HL-60 (cell line): ENCODE measurements at regions not wholly inside any gene's neighbourhood (a gene's known extent, or its start where the extent isn't known, plus 50 kb on each side); places are given as distances from the start of the nearest gene placed in this dataset.

Source experiments
- DNase-seq, 2 experiments: peaks; one replicate each; pipeline ENCODE4 v3.0.0-alpha.2; 2010 to 2020; ENCODE audit warnings: low read depth in 1 of 2, low spot score in 1 of 2
- H3K27ac ChIP-seq: fragments of 250-450 bp; sonication (Bioruptor Pico); replicated peaks from 2 replicates; pipeline ENCODE4 v1.5.1; 2020; ENCODE audit warnings: mild to moderate bottlenecking, moderate library complexity
- H3K27me3 ChIP-seq: fragments of 250-450 bp; sonication (Bioruptor Pico); 2 replicates; pipeline ENCODE4 v1.5.1; 2021; ENCODE audit warnings: mild to moderate bottlenecking, moderate library complexity; ENCODE audit not compliant: insufficient read depth, poor library complexity, severe bottlenecking
- H3K4me3 ChIP-seq: replicated peaks from 2 replicates; pipeline ENCODE4 v1.5.1; 2011; ENCODE audit warnings: mild to moderate bottlenecking, control low read depth, low read length; ENCODE audit not compliant: insufficient read depth
- GABPA ChIP-seq: IDR thresholded peaks from 2 replicates; pipeline ENCODE4 v1.6.1; 2012; ENCODE audit warnings: low read depth
- POLR2AphosphoS5 ChIP-seq: IDR thresholded peaks from 2 replicates; pipeline ENCODE4 v1.6.1; 2012; ENCODE audit warnings: low read depth
- SPI1 ChIP-seq: IDR thresholded peaks from 2 replicates; pipeline ENCODE4 v1.6.1; 2012; ENCODE audit warnings: low read depth, mild to moderate bottlenecking, borderline replicate concordance
- TF ChIP-seq, protein P1 (sequence below): IDR thresholded peaks from one replicate; pipeline ENCODE4 v1.5.1; 2011; ENCODE audit warnings: low read length, control low read depth, inconsistent platforms; ENCODE audit not compliant: insufficient read depth
- TF ChIP-seq, protein P2 (sequence below): IDR thresholded peaks from 2 replicates; pipeline ENCODE4 v1.6.1; 2012; ENCODE audit warnings: low read depth; ENCODE audit not compliant: insufficient replicate concordance

- Histone ChIP-seq H3K27ac (no peak overlapping the region), H3K27me3 (no peaks in the 10 kb centered on the region), H3K4me3 (no peak overlapping the region)
- no peak for TF ChIP-seq POLR2AphosphoS5
- TF ChIP-seq GABPA, result no peak
- TF ChIP-seq SPI1, result no peak
- TF ChIP-seq, protein P1, sequence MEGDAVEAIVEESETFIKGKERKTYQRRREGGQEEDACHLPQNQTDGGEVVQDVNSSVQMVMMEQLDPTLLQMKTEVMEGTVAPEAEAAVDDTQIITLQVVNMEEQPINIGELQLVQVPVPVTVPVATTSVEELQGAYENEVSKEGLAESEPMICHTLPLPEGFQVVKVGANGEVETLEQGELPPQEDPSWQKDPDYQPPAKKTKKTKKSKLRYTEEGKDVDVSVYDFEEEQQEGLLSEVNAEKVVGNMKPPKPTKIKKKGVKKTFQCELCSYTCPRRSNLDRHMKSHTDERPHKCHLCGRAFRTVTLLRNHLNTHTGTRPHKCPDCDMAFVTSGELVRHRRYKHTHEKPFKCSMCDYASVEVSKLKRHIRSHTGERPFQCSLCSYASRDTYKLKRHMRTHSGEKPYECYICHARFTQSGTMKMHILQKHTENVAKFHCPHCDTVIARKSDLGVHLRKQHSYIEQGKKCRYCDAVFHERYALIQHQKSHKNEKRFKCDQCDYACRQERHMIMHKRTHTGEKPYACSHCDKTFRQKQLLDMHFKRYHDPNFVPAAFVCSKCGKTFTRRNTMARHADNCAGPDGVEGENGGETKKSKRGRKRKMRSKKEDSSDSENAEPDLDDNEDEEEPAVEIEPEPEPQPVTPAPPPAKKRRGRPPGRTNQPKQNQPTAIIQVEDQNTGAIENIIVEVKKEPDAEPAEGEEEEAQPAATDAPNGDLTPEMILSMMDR, result no peak
- TF ChIP-seq, protein P2, sequence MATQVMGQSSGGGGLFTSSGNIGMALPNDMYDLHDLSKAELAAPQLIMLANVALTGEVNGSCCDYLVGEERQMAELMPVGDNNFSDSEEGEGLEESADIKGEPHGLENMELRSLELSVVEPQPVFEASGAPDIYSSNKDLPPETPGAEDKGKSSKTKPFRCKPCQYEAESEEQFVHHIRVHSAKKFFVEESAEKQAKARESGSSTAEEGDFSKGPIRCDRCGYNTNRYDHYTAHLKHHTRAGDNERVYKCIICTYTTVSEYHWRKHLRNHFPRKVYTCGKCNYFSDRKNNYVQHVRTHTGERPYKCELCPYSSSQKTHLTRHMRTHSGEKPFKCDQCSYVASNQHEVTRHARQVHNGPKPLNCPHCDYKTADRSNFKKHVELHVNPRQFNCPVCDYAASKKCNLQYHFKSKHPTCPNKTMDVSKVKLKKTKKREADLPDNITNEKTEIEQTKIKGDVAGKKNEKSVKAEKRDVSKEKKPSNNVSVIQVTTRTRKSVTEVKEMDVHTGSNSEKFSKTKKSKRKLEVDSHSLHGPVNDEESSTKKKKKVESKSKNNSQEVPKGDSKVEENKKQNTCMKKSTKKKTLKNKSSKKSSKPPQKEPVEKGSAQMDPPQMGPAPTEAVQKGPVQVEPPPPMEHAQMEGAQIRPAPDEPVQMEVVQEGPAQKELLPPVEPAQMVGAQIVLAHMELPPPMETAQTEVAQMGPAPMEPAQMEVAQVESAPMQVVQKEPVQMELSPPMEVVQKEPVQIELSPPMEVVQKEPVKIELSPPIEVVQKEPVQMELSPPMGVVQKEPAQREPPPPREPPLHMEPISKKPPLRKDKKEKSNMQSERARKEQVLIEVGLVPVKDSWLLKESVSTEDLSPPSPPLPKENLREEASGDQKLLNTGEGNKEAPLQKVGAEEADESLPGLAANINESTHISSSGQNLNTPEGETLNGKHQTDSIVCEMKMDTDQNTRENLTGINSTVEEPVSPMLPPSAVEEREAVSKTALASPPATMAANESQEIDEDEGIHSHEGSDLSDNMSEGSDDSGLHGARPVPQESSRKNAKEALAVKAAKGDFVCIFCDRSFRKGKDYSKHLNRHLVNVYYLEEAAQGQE, result no peak
- DNase-seq, result no peak
Observed at GRCh38 chr9:16985559-16986348, 115.3 kb upstream of the BNC2 start.

DNA sequence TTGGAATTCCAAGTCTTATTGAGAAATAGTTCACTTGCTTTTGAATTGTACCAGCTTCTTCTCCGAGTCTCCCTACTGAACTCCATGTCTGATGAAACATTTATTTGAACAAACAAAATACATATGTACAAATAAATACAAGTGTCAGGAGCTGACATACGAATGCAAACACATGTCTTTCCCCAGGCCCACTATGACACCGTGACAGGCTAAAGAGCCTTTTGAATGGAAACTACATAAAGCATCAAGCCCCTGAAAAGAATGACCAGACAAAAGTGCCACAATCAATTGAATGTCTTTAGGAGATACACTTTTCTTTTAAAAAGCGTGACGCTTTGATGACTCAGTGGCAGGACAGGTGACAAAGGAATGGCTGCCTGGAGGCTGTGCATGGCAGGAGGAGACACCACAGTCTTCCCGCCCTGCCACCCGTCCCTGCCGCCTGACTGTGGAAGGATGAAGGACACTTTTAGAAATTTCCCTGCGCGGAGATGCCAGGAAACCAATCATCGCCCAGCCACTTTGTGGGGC lies 112.4 kb upstream of the BNC2 start:
- Histone ChIP-seq H3K4me3 (no peak overlapping the region), H3K27ac (no peak overlapping the region), H3K27me3 (no peaks in the 10 kb centered on the region)
- no peak for DNase-seq
- TF ChIP-seq POLR2AphosphoS5 (no peak), SPI1 (no peak), GABPA (no peak)
- TF ChIP-seq, protein P1, result no peak
- TF ChIP-seq, protein P2, result no peak

GRCh38 chr9:16976427-16976826 lies 106.0 kb upstream of the BNC2 start:
- Histone ChIP-seq H3K27me3 (no peaks in the 10 kb centered on the region), H3K4me3 (no peak overlapping the region), H3K27ac (no peak overlapping the region)
- DNase-seq, result no peak
- TF ChIP-seq, protein P1, result no peak
- TF ChIP-seq GABPA (no peak), SPI1 (no peak), POLR2AphosphoS5 (no peak)
- TF ChIP-seq, protein P2, result no peak
